Esophagus muscularis mucosa (tissue), 4 donors: ENCODE measurements at regions not wholly inside any gene's neighbourhood (a gene's known extent, or its start where the extent isn't known, plus 50 kb on each side); places are given as distances from the start of the nearest gene placed in this dataset.

Source experiments
- DNase-seq: peaks from one replicate; pipeline ENCODE4 v3.0.0-alpha.2; 2017; ENCODE audit errors: extremely low spot score
- H3K27ac ChIP-seq, 4 donors: fragments of 200-600 bp; sonication (generic); replicated peaks in 1 of 4; 1 replicate in 3 of 4; 2 replicates in 1 of 4; pipeline ENCODE4 v1.5.1; 2016 to 2019; ENCODE audit warnings: mild to moderate bottlenecking in 1 of 4
- H3K27me3 ChIP-seq, 4 donors: fragments of 200-600 bp; sonication (generic); one replicate each; pipeline versions ENCODE4 v1.5.1 to v1.6.0; 2016 to 2019
- H3K36me3 ChIP-seq, 4 donors: fragments of 200-600 bp; sonication (generic); one replicate each; pipeline ENCODE4 v1.5.1; 2016 to 2019
- H3K4me1 ChIP-seq, 4 donors: fragments of 200-600 bp; sonication (generic); one replicate each; pipeline ENCODE4 v1.5.1; 2016 to 2019
- H3K4me3 ChIP-seq, 4 donors: fragments of 200-600 bp; sonication (generic); 1 replicate in 2 of 4; 2 replicates in 2 of 4; pipeline ENCODE4 v1.5.1; 2016 to 2019; ENCODE audit warnings: mild to moderate bottlenecking in 4 of 4, moderate library complexity in 1 of 4
- H3K9me3 ChIP-seq, 4 donors: fragments of 200-600 bp; sonication (generic); 1 replicate in 3 of 4; 2 replicates in 1 of 4; pipeline ENCODE4 v1.5.1; 2016 to 2019
- EP300 ChIP-seq: sonication (generic); formaldehyde crosslinking; IDR thresholded peaks from one replicate; pipeline ENCODE4 v1.6.1; 2017; ENCODE audit warnings: antibody characterized with exemption
- POLR2A ChIP-seq: fragments of 450-650 bp; IDR thresholded peaks from one replicate; pipeline ENCODE4 v1.6.1; 2017; ENCODE audit warnings: antibody characterized with exemption, moderate library complexity, mild to moderate bottlenecking, low read depth
- POLR2AphosphoS5 ChIP-seq, 2 donors: sonication (generic); formaldehyde crosslinking; IDR thresholded peaks; one replicate each; pipeline ENCODE4 v1.6.1; 2017; ENCODE audit warnings: antibody characterized with exemption in 2 of 2
- WGBS: methylation state at CpG from one replicate; pipeline ENCODE4 v1.1.5; 2018; 5-methylcytosine and 5-hydroxymethylcytosine counted together
- intact Hi-C: fragments of 100-400 bp; cut with DNase I; formaldehyde crosslinking; loops from one replicate; pipeline ENCODE4 v1.15.1; 2023
- TF ChIP-seq, protein P1 (sequence below), 3 experiments: fragments of 200-600 bp in 2 of 3; fragments of 450-650 bp in 1 of 3; sonication (generic) in 2 of 3; IDR thresholded peaks; one replicate each; pipeline ENCODE4 v1.5.1; 2017 to 2019; ENCODE audit warnings: antibody characterized with exemption in 3 of 3, mild to moderate bottlenecking in 2 of 3, moderate library complexity in 1 of 3

GRCh38 chr12:89919241-89919906, 210.7 kb upstream of the ATP2B1 start:
- no peak for TF ChIP-seq POLR2A
- intact Hi-C loops = no loop called here
- Histone ChIP-seq H3K36me3 (no peaks in the 10 kb centered on the region), H3K9me3 (no peaks in the 10 kb centered on the region), H3K4me1 (no peaks in the 10 kb centered on the region), H3K27ac (no peak overlapping the region), H3K27me3 (no peaks in the 10 kb centered on the region), H3K4me3 (no peak overlapping the region)
- DNase-seq = no peak
- WGBS = 96% methylated on average over 26 of the region's 26 CpGs

- TF ChIP-seq, protein P1, sequence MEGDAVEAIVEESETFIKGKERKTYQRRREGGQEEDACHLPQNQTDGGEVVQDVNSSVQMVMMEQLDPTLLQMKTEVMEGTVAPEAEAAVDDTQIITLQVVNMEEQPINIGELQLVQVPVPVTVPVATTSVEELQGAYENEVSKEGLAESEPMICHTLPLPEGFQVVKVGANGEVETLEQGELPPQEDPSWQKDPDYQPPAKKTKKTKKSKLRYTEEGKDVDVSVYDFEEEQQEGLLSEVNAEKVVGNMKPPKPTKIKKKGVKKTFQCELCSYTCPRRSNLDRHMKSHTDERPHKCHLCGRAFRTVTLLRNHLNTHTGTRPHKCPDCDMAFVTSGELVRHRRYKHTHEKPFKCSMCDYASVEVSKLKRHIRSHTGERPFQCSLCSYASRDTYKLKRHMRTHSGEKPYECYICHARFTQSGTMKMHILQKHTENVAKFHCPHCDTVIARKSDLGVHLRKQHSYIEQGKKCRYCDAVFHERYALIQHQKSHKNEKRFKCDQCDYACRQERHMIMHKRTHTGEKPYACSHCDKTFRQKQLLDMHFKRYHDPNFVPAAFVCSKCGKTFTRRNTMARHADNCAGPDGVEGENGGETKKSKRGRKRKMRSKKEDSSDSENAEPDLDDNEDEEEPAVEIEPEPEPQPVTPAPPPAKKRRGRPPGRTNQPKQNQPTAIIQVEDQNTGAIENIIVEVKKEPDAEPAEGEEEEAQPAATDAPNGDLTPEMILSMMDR (IDR thresholded peaks at IDR 0.05) = no peak
- TF ChIP-seq POLR2AphosphoS5 (IDR thresholded peaks at IDR 0.05) (no peak), POLR2A (no peak), EP300 (no peak)
- H3K27me3 ChIP-seq = no peaks in the 10 kb centered on the region
- intact Hi-C loops = no loop called here
- H3K9me3 ChIP-seq = no peaks in the 10 kb centered on the region
- H3K4me3 ChIP-seq = no peak overlapping the region
- H3K27ac ChIP-seq = no peak overlapping the region
- no peaks in the 10 kb centered on the region for H3K36me3 ChIP-seq
- WGBS = 89% methylated on average over 5 of the region's 5 CpGs
- no peak for DNase-seq
- H3K4me1 ChIP-seq = no peaks in the 10 kb centered on the region
These were observed 209.7 kb upstream of the ATP2B1 start for GRCh38 chr12:89918172-89918846.

DNA sequence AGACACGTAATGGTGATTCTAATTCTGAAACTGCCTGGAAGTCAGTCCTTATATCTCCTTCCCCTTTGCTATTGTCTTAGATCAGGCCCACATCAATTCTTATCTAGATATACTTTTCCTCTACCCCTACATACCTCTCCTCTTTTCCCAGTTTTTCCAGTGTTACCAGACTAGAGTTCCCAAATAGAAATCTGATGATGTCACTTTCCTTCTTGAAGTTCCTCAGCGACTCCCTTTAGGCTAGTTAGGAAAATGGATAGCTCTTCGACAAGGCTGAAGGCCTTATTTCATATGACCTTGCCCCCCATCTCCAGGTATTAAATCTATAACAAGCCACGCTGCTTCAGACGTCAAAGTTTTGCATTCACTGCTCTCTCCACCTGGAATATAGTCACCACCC, 201.1 kb upstream of the ATP2B1 start:
- no peaks in the 10 kb centered on the region for H3K27me3 ChIP-seq
- WGBS = 92% methylated on average over 5 of the region's 5 CpGs
- TF ChIP-seq, protein P1 (IDR thresholded peaks at IDR 0.05) = no peak
- TF ChIP-seq POLR2AphosphoS5 (IDR thresholded peaks at IDR 0.05) (no peak), POLR2A (no peak), EP300 (no peak)
- DNase-seq = no peak
- H3K4me1 ChIP-seq = no peaks in the 10 kb centered on the region
- intact Hi-C loops = no loop called here
- no peak overlapping the region for H3K27ac ChIP-seq
- H3K9me3 ChIP-seq = peaks cover 0 to 8% (median 0%) of the 10 kb centered on the region in 4 donors
- H3K4me3 ChIP-seq = no peak overlapping the region
- no peaks in the 10 kb centered on the region for H3K36me3 ChIP-seq

DNA sequence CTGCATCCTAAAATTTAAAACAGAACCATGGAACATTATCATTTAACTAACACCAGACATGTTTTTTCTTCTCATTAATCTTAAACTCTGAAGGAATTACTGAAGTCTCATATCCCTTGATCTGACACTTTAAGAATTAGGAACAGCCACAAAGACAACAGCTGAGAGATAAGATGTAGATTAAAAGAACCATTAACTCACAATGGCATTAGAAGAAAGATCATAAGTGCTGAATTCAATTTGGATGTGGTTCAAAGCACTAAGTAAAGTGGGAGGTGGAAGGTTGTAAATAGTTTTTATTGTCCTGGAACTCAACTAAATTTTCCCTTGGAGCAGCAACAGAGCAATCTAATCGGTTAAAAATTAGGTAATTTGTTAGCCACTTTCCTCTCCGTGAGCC, 199.0 kb upstream of the ATP2B1 start:
- H3K27ac ChIP-seq = no peak overlapping the region
- WGBS = 72% methylated on average over 2 of the region's 2 CpGs
- TF ChIP-seq POLR2A = no peak
- no peak for TF ChIP-seq EP300
- no peak for TF ChIP-seq POLR2AphosphoS5 (IDR thresholded peaks at IDR 0.05)
- TF ChIP-seq, protein P1 (IDR thresholded peaks at IDR 0.05) = no peak
- peaks cover 0 to 8% (median 0%) of the 10 kb centered on the region in 4 donors for H3K9me3 ChIP-seq
- no peak overlapping the region for H3K4me3 ChIP-seq
- DNase-seq = no peak
- no peaks in the 10 kb centered on the region for H3K36me3 ChIP-seq
- intact Hi-C loops = no loop called here
- H3K4me1 ChIP-seq = no peaks in the 10 kb centered on the region
- H3K27me3 ChIP-seq = no peaks in the 10 kb centered on the region

- WGBS = 92% methylated on average over 4 of the region's 4 CpGs
These were observed 198.2 kb upstream of the ATP2B1 start for GRCh38 chr12:89906824-89907223.

More at GRCh38 chr12:89906824-89907223, 198.2 kb upstream of the ATP2B1 start:
- H3K27ac ChIP-seq = no peak overlapping the region
- no peak for TF ChIP-seq POLR2AphosphoS5 (IDR thresholded peaks at IDR 0.05)
- TF ChIP-seq EP300 = no peak
- no peak for TF ChIP-seq POLR2A
- TF ChIP-seq, protein P1 (IDR thresholded peaks at IDR 0.05) = no peak
- H3K4me1 ChIP-seq = no peaks in the 10 kb centered on the region
- intact Hi-C loops = no loop called here
- DNase-seq = no peak
- peaks cover 0 to 8% (median 0%) of the 10 kb centered on the region in 4 donors for H3K9me3 ChIP-seq
- no peaks in the 10 kb centered on the region for H3K27me3 ChIP-seq
- H3K4me3 ChIP-seq = no peak overlapping the region
- H3K36me3 ChIP-seq = no peaks in the 10 kb centered on the region
